ENCODE measurements at regions not wholly inside any gene's neighbourhood (a gene's known extent, or its start where the extent isn't known, plus 50 kb on each side); places are given as distances from the start of the nearest gene placed in this dataset.

DNA sequence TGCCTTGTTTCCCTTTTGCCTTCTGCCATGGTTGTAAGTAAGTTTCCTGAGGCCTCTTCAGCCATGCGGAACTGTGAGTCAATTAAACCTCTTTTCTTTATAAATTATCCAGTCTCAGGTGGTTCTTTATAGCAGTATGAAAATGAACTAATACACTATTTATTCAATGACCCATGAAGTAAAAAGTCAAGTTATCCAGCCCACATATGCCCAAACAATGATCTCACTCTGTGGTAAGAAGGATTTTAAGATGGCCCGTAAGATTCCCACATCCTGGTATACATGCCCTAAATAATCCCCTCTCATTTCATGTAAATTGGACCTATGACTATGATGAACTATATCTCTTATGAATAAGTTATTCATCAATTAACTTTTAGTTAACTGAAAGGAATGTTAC lies 1008.3 kb upstream of the B3GALT2 start:
- no peak for TF ChIP-seq POLR2A (IDR thresholded peaks at IDR 0.05)
- TF ChIP-seq EP300 (IDR thresholded peaks at IDR 0.05), result no peak
